Activated CD8-positive, alpha-beta memory T cell treated with anti-CD3 and anti-CD28 coated beads, Interleukin-2, amount 10 ng/mL, durations not matched to agents 7 days and 5 days (primary cell): ENCODE measurements at regions not wholly inside any gene's neighbourhood (a gene's known extent, or its start where the extent isn't known, plus 50 kb on each side); places are given as distances from the start of the nearest gene placed in this dataset.

Source experiments
- ATAC-seq: fragments of 150-1000 bp; cut with Tn5 transposase; one replicate; pipeline ENCODE4 v1.10.0; 2021; ENCODE audit warnings: moderate library complexity
- CTCF ChIA-PET: fragments of 350-600 bp; sonication (Branson Sonifier 250); formaldehyde crosslinking; loops from one replicate; lab custom pipeline; 2021; ENCODE audit warnings: antibody characterized with exemption; lab: Charles Lee
- DNase-seq: peaks from one replicate; pipeline ENCODE4 v3.0.0-alpha.2; 2020
- H3K27ac Mint-ChIP-seq: one replicate; pipeline ENCODE4 v1.8.0; 2021; ENCODE audit warnings: mild to moderate bottlenecking, mixed read lengths
- H3K27me3 Mint-ChIP-seq: one replicate; pipeline ENCODE4 v1.8.0; 2021; ENCODE audit warnings: mixed read lengths
- H3K36me3 Mint-ChIP-seq: one replicate; pipeline ENCODE4 v1.8.0; 2021; ENCODE audit warnings: mild to moderate bottlenecking, mixed read lengths
- H3K4me1 Mint-ChIP-seq: one replicate; pipeline ENCODE4 v1.8.0; 2021; ENCODE audit warnings: mixed read lengths
- H3K4me3 Mint-ChIP-seq: one replicate; pipeline ENCODE4 v1.8.0; 2021; ENCODE audit warnings: mild to moderate bottlenecking, moderate library complexity, mixed read lengths
- H3K9me3 Mint-ChIP-seq: one replicate; pipeline ENCODE4 v1.8.0; 2022; ENCODE audit warnings: low read depth, mixed read lengths

DNA sequence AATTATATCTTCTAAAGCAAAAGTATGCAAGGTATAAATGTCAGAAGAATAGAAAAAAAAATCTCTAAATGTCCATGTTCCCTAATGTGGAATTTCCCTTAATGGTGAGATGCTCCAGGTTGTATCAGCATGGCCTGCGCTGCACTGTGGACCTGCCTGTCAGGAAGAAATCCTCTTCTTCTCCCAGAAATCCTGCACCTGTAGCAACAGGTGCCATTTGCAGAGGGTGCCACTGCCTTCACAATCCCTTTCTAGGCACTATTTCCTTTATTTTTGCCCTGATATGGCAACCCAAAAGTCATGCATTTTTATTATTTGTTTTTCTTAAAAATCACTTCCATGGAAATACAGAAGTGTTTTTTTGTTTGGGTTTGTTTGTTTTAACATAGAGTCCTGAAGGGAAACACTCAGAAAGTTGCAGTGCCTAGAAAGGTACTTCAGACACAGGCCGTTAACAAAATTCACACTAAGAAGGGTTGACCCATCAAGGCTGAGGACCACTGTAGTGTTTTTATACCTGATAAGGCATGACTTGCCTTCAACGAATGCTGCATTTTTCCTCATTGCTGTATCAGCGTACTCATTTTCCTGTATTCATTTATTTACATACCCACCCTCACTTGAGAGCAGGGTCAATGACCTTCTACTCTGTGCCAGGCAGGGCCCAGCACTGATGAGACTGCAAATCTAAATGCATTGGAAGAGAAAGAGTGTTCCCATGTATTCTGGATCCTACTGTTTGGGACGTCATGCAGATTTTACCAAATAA, 177.8 kb downstream of the SNX18 start:
- no peak for DNase-seq
- Mint-ChIP-seq H3K27ac (no peak overlapping the region), H3K9me3 (peaks cover 2% of the 10 kb centered on the region), H3K4me1 (peaks cover 4% of the 10 kb centered on the region), H3K27me3 (no peaks in the 10 kb centered on the region), H3K36me3 (peaks cover 2% of the 10 kb centered on the region), H3K4me3 (no peak overlapping the region)
- CTCF ChIA-PET, result no interaction called here
- ATAC-seq, result no peak

DNA sequence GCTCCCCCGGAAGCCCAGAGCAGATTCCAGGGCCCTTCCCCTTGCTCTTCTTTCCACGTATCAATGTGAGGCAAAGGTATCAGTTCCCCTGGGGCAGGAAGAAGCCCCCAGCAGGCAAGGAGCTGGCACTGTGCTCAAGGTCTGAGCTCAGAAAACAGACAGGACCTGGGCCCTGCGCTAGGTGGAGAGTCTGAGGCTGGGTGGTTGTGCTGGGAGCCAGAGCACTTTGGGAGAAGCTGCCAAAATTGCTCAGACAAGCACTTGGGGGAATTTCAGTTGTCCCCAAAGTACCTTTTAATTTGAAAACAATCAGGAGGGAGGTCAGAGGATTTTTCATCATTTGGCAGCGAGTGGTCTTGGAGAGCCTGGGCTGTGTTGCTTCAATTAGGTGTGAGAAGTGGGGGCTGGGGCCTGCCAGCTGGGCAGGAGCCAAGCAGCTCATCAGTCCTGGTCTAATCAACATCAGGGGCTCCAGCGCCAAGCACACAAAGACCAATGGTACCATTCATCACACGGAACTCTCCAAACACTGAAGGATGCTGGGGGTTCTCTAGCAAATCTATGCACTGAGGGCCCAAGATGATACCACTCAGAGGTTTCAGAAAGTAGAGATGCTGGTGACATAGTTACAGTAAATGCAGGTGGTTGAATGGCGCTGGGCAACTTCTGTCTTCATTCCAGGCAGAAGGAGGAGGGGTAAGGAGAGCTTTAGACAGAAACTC, 176.5 kb downstream of the SNX18 start:
- no peak for ATAC-seq
- DNase-seq, result no peak
- no peak overlapping the region for H3K4me3 Mint-ChIP-seq
- peaks cover 2% of the 10 kb centered on the region for H3K9me3 Mint-ChIP-seq
- H3K4me1 Mint-ChIP-seq, result peaks cover 5% of the 10 kb centered on the region
- no peaks in the 10 kb centered on the region for H3K36me3 Mint-ChIP-seq
- H3K27ac Mint-ChIP-seq, result no peak overlapping the region
- no peaks in the 10 kb centered on the region for H3K27me3 Mint-ChIP-seq
- CTCF ChIA-PET, result interaction anchor here (0.6 kb wide), 1 partner anchor 132 kb away, joined by 4 read pairs; no protein-coding TSS in a partner anchor

DNA sequence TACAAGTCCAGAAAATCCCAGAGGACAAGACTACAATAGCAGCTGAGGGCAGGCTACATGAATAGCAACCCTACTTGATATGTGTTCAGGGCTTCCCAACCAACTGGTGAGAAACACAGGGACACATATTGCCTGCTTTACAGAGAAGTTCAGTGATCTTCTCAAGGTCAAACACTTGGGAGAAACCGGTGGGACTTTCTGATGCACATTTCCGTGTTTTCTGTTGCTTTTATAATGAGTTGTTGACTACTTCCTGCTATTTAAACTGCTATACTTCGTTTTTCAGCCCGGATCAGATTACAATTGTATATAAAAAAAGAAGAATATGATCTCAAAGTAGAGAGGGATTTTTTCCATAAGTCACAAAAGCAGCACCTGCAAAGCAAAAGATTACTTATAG, 175.1 kb downstream of the SNX18 start:
- Mint-ChIP-seq H3K4me3 (no peak overlapping the region), H3K36me3 (peaks cover 5% of the 10 kb centered on the region), H3K9me3 (peaks cover 3% of the 10 kb centered on the region), H3K27ac (no peak overlapping the region), H3K4me1 (peaks cover 5% of the 10 kb centered on the region), H3K27me3 (no peaks in the 10 kb centered on the region)
- CTCF ChIA-PET, result no interaction called here
- no peak for ATAC-seq
- no peak for DNase-seq

DNA sequence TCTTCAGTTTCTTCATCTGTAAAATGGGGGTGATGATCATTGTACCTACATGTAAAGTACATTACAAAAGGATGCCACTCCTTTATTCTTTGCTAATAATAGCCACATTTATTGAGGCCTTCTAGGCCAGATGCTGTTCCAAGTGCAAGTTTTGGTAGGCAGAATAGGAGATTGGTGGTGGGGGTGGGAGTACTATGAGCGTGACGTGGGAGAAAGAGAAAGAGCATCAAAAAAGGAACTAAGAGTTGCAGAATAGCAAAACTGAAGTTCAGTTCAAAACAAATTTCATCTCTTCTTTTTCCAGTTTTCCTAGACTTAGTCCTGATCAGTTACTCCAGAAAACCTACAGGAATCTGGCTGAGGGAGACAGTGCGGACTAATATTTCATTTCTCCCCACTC, 174.1 kb downstream of the SNX18 start:
- ATAC-seq, result no peak
- Mint-ChIP-seq H3K27me3 (no peaks in the 10 kb centered on the region), H3K27ac (no peak overlapping the region), H3K4me3 (no peak overlapping the region), H3K9me3 (peaks cover 6% of the 10 kb centered on the region), H3K36me3 (peaks cover 7% of the 10 kb centered on the region), H3K4me1 (peaks cover 5% of the 10 kb centered on the region)
- no peak for DNase-seq
- CTCF ChIA-PET, result no interaction called here

DNA sequence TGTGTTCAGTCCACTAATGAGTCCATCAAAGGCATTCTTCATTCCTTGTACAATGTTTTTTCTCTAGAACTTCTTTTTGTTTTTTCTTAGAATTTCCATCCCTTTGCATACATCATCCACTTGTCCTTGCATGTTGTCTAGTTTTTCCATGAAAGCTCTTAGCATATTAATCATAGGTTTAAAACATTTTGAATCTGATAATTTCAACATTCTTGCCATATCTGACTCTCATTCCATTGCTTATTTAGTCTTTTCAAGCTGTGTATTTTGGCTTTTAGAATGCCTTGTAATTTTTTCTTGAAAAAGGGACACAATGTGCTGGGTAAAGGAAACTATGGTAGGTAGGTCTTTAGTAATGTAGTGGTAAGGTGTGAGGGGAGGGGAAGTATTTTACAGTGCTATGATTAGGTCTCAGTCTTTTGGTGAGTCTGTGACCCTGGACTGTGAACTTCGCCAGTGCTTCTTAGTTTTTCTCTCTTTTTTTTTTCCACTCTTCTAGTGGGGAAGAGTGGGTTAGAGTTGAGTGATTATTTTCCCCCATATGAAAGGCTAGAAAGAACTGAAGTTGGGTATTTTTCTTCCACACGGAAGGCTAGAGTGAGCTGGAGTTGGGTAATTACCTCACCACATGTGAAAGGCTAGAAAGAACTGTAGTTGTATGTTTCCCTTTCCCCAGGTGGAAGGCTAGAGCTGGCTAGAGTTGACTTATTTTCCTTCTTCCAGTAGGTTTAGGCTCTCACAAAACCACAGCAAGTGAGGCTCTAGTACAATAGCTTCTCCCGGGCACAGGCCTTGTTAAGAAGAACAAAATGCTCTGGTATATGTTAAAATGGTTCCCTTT, 172.1 kb downstream of the SNX18 start:
- H3K27ac Mint-ChIP-seq, result no peak overlapping the region
- ATAC-seq (no peak), DNase-seq (no peak)
- H3K4me3 Mint-ChIP-seq, result no peak overlapping the region
- CTCF ChIA-PET, result interaction anchor here (1.0 to 1.8 kb wide), 3 partner anchors 16 to 154 kb away, joined by 3 to 4 read pairs (median 3); no protein-coding TSS in a partner anchor
- no peaks in the 10 kb centered on the region for H3K27me3 Mint-ChIP-seq
- peaks cover 6% of the 10 kb centered on the region for H3K4me1 Mint-ChIP-seq
- peaks cover 11% of the 10 kb centered on the region for H3K36me3 Mint-ChIP-seq
- peaks cover 6% of the 10 kb centered on the region for H3K9me3 Mint-ChIP-seq

DNA sequence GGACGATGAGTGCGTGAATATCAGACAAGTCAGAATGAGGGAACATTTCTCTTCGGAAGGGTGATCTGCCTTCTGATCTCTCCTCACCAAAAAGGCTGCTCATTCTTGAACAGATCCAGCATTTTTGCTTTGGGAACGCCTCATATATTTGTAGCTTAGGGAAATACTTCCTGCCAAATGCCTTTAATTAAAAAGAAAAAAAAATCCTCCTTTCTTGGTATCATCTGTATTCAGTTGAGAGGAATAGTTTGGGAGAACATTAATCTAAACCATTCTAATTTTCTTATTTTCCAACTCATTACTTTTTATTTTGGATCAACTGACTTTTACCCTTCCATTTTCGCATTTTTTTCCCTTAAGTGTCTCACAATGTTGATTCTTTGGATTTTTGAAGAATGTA, 163.4 kb downstream of the SNX18 start:
- CTCF ChIA-PET, result interaction anchor here (1.1 to 1.6 kb wide), 2 partner anchors 59 to 164 kb away, joined by 3 to 5 read pairs; no protein-coding TSS in a partner anchor
- DNase-seq (no peak), ATAC-seq (no peak)
- Mint-ChIP-seq H3K27me3 (peaks cover 3% of the 10 kb centered on the region), H3K27ac (no peak overlapping the region), H3K4me3 (no peak overlapping the region), H3K9me3 (peaks cover 2% of the 10 kb centered on the region), H3K4me1 (peaks cover 13% of the 10 kb centered on the region), H3K36me3 (peaks cover 11% of the 10 kb centered on the region)

DNA sequence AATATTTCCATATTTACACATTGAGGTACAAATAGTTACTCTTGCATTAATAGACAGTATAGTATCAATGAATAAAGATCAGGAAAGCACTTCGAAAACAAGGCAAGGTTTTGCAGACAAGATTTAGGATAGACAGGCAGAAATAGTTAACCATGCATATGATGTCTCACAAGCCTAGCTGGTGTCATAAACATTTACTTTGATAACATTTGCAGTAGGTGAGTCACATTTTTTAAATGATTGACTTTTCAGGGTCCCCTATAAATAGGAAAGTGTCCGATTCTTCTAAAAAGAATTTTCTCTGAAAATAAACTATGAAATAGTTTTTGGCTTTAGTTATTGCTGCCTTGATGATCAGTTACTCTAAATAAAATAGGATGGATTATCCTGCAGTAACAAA, 162.1 kb downstream of the SNX18 start:
- Mint-ChIP-seq H3K36me3 (peaks cover 16% of the 10 kb centered on the region), H3K27me3 (peaks cover 3% of the 10 kb centered on the region), H3K4me3 (no peak overlapping the region), H3K4me1 (peaks cover 20% of the 10 kb centered on the region), H3K9me3 (peaks cover 4% of the 10 kb centered on the region), H3K27ac (no peak overlapping the region)
- ATAC-seq (no peak), DNase-seq (no peak)
- CTCF ChIA-PET, result no interaction called here

DNA sequence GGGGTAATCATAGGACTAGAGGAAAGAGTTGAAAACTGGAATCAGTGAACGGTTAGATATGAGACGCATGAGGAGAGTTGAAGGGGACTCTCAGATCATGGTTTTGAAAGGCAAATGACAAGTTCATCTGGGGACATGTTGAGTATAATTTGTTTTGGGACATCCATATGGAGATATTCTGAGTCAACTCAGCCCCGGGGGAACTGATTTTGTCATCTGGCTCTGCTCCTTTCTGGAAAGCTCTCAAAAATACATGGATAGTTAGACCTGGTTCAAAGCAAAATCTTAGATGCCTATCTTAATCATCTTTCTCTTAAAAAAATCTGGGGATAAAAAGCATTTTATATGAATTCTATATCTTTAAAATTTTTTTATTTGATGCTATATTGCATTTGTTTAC, 161.2 kb downstream of the SNX18 start:
- no peak for DNase-seq
- CTCF ChIA-PET, result no interaction called here
- Mint-ChIP-seq H3K27ac (no peak overlapping the region), H3K9me3 (peaks cover 5% of the 10 kb centered on the region), H3K27me3 (peaks cover 3% of the 10 kb centered on the region), H3K4me3 (no peak overlapping the region), H3K4me1 (peaks cover 30% of the 10 kb centered on the region), H3K36me3 (peaks cover 19% of the 10 kb centered on the region)
- ATAC-seq, result no peak

DNA sequence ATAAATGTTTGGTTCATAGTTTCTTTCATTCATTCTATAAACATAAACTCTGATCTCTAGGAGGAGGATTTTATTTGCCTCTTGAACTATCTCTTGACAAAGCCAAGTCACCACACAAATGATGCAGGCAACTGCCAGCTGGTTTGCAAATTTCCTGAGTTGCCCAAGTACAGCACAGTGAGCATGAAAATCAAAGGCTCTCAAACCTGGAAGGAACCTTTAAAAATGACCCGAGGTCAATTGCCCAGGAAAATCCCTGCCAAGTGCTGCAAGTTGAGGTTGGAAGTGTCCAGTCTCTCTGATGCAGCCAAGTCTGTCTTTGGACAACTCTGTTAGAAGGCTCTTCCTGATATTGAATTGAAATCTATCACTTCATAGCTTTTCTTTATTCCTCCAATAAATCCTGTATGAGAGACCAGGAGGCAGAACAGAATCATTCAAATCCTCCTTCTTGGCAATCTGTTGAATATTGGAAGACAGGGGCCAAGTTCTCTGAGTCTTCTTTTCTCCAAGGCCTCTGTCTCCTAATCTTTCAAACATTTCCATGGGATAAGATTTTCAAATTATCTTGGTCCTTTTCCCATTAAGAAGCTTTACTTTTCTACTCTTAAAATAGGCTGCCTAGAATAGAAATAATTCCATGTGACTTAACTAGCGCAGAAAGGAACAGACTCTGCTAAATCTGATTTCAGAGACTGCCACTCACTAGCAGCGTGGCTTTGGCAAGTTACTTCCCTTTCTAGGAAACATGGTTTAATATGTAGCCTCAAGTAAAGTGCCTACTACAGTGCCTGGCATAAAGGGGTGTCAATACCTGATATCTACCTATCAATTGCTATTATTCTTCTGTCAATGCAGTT, 159.2 kb downstream of the SNX18 start:
- no peak overlapping the region for H3K4me3 Mint-ChIP-seq
- H3K4me1 Mint-ChIP-seq, result peaks cover 47% of the 10 kb centered on the region
- peaks cover 3% of the 10 kb centered on the region for H3K27me3 Mint-ChIP-seq
- no peak overlapping the region for H3K27ac Mint-ChIP-seq
- ATAC-seq, result no peak
- H3K9me3 Mint-ChIP-seq, result peaks cover 6% of the 10 kb centered on the region
- DNase-seq, result no peak
- CTCF ChIA-PET, result no interaction called here
- H3K36me3 Mint-ChIP-seq, result peaks cover 31% of the 10 kb centered on the region

DNA sequence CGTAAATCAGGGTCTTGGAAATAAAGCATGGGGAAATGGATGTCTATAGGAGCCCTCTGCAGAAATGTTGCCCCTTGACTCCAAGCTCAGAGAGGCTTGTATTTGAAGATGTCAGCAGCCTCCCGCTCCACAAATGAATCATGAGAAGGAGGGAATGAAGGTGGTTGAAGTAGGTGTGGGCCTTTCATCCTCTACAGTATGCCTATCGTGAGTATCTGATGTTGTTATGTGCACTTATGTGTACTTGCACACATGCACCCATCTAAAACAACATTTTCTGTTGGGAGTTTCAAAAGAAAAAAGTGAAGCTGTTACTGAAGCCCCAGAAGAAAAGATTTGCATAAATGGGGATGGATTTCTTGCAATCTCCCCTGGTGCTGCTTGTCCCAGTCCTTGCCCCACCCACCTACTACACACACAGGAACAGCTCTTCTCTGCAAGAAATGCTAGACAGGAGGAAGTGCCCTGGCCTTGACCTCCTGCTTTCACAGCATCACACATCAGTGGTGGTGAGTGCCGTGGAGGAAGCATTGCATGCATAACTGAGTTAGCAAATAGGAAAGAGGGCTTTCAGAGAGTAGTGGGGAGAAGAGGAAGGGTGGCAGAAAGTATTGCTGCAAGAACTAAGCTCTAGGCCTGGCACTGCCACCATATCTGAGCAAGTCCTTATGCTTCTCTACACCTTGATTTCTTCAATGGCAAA, 156.1 kb downstream of the SNX18 start:
- H3K4me3 Mint-ChIP-seq, result no peak overlapping the region
- CTCF ChIA-PET, result interaction anchor here (0.7 to 1.7 kb wide), 11 partner anchors 9 to 185 kb away, joined by 3 to 6 read pairs (median 4); partner anchors contain the start of gene SNX18

DNA sequence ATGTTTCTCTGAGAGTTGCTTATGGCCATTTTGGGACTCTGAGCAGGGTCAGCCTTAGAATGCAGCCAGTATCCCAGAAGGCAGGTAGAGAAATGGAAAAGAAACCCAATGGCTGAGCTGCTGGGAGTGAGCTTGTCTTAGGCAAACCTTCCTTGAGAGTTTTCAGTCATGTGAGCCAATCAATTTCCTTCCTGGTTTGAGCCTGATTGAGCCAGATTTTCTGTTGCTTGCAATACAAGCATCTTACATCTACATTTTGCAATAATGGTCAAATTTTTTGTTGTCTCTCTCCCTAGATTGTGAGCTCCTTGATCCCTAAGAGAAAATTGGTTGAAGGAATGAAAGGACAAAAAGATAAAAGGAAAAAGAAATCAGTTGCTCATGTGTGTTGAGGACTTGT, 155.3 kb downstream of the SNX18 start:
- peak overlapping the region; percentile 75 for H3K27ac Mint-ChIP-seq
- peaks cover 47% of the 10 kb centered on the region for H3K36me3 Mint-ChIP-seq
- DNase-seq, result no peak
- no peak for ATAC-seq
- H3K9me3 Mint-ChIP-seq, result peaks cover 10% of the 10 kb centered on the region
- no peaks in the 10 kb centered on the region for H3K27me3 Mint-ChIP-seq
- no peak overlapping the region for H3K4me3 Mint-ChIP-seq
- H3K4me1 Mint-ChIP-seq, result peaks cover 68% of the 10 kb centered on the region
- CTCF ChIA-PET, result interaction anchor here (1.2 to 1.7 kb wide), 5 partner anchors 20 to 155 kb away, joined by 3 to 6 read pairs (median 4); partner anchors contain the start of gene SNX18

More for the DNA sequence above, 156.1 kb downstream of the SNX18 start:
- DNase-seq (peak; percentile 88), ATAC-seq (peak; percentile 95)
- peaks cover 6% of the 10 kb centered on the region for H3K9me3 Mint-ChIP-seq
- H3K27ac Mint-ChIP-seq, result peak overlapping the region; percentile 75
- peaks cover 68% of the 10 kb centered on the region for H3K4me1 Mint-ChIP-seq
- H3K27me3 Mint-ChIP-seq, result no peaks in the 10 kb centered on the region
- H3K36me3 Mint-ChIP-seq, result peaks cover 42% of the 10 kb centered on the region

DNA sequence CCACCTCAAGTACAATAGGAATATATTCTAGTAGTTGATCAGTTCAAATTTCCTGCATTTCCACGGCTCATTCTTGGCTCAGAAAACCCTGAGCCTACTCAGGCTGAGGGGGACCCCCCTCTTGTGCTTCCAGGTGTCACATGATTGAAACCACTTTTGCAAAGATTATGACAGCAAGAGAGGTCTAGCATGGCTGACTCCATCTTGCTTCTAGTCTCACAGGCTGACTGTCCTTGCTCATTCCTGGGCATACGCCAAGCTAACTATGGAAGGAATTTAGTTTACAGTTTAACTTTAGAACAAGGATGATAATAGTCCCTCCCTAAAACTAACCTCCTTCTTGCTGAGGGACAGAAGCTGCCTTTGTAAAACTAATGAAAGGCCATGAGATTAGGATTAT, 154.1 kb downstream of the SNX18 start:
- DNase-seq, result no peak
- peaks cover 13% of the 10 kb centered on the region for H3K9me3 Mint-ChIP-seq
- CTCF ChIA-PET, result interaction anchor here (1.7 kb wide), 1 partner anchor 154 kb away, joined by 4 read pairs; the partner anchor contains the start of gene SNX18
- no peak for ATAC-seq
- peaks cover 47% of the 10 kb centered on the region for H3K36me3 Mint-ChIP-seq
- no peak overlapping the region for H3K4me3 Mint-ChIP-seq
- H3K4me1 Mint-ChIP-seq, result peaks cover 64% of the 10 kb centered on the region
- no peaks in the 10 kb centered on the region for H3K27me3 Mint-ChIP-seq
- H3K27ac Mint-ChIP-seq, result no peak overlapping the region
